Ascending aorta (tissue), 2 donors: ENCODE measurements at regions not wholly inside any gene's neighbourhood (a gene's known extent, or its start where the extent isn't known, plus 50 kb on each side); places are given as distances from the start of the nearest gene placed in this dataset.

Source experiments
- DNase-seq, 2 donors: peaks; one replicate each; pipeline ENCODE4 v3.0.0-alpha.2; 2019; ENCODE audit warnings: low spot score in 2 of 2
- H3K27ac ChIP-seq, 2 donors: fragments of 200-600 bp; sonication (generic); one replicate each; pipeline ENCODE4 v1.5.1; 2016 to 2017; ENCODE audit warnings: mild to moderate bottlenecking in 1 of 2
- H3K27me3 ChIP-seq: fragments of 200-600 bp; sonication (generic); one replicate; pipeline ENCODE4 v1.5.1; 2017
- H3K36me3 ChIP-seq, 2 donors: fragments of 200-600 bp; sonication (generic); one replicate each; pipeline ENCODE4 v1.5.1; 2016
- H3K4me1 ChIP-seq, 2 donors: fragments of 200-600 bp; sonication (generic); one replicate each; pipeline ENCODE4 v1.5.1; 2016 to 2017; ENCODE audit warnings: mild to moderate bottlenecking in 1 of 2
- H3K4me3 ChIP-seq, 2 donors: fragments of 200-600 bp; sonication (generic); one replicate each; pipeline ENCODE4 v1.5.1; 2016 to 2017; ENCODE audit warnings: mild to moderate bottlenecking in 1 of 2
- H3K9me3 ChIP-seq, 2 donors: fragments of 200-600 bp; sonication (generic); one replicate each; pipeline ENCODE4 v1.5.1; 2016
- intact Hi-C: fragments of 100-400 bp; cut with DNase I; formaldehyde crosslinking; loops from one replicate; pipeline ENCODE4 v1.15.1; 2023
- TF ChIP-seq, protein P1 (sequence below), 3 experiments: fragments of 200-600 bp in 2 of 3; fragments of 450-650 bp in 1 of 3; sonication (generic) in 2 of 3; IDR thresholded peaks; one replicate each; pipeline ENCODE4 v1.5.1; 2016 to 2019; ENCODE audit warnings: antibody characterized with exemption in 3 of 3, mild to moderate bottlenecking in 1 of 3, moderate library complexity in 1 of 3

- Histone ChIP-seq H3K9me3 (no peaks in the 10 kb centered on the region), H3K36me3 (no peaks in the 10 kb centered on the region), H3K4me3 (no peak overlapping the region), H3K27ac (no peak overlapping the region), H3K27me3 (no peaks in the 10 kb centered on the region), H3K4me1 (no peaks in the 10 kb centered on the region)
- no peak for DNase-seq
- intact Hi-C loops = no loop called here
- TF ChIP-seq, protein P1, sequence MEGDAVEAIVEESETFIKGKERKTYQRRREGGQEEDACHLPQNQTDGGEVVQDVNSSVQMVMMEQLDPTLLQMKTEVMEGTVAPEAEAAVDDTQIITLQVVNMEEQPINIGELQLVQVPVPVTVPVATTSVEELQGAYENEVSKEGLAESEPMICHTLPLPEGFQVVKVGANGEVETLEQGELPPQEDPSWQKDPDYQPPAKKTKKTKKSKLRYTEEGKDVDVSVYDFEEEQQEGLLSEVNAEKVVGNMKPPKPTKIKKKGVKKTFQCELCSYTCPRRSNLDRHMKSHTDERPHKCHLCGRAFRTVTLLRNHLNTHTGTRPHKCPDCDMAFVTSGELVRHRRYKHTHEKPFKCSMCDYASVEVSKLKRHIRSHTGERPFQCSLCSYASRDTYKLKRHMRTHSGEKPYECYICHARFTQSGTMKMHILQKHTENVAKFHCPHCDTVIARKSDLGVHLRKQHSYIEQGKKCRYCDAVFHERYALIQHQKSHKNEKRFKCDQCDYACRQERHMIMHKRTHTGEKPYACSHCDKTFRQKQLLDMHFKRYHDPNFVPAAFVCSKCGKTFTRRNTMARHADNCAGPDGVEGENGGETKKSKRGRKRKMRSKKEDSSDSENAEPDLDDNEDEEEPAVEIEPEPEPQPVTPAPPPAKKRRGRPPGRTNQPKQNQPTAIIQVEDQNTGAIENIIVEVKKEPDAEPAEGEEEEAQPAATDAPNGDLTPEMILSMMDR (IDR thresholded peaks at IDR 0.05) = no peak
Measured at GRCh38 chr4:24674279-24674678, 89.9 kb upstream of the DHX15 start.

GRCh38 chr4:24675721-24676389 lies 91.5 kb upstream of the DHX15 start:
- Histone ChIP-seq H3K9me3 (no peaks in the 10 kb centered on the region), H3K27ac (no peak overlapping the region), H3K4me1 (no peaks in the 10 kb centered on the region), H3K36me3 (no peaks in the 10 kb centered on the region), H3K4me3 (no peak overlapping the region), H3K27me3 (no peaks in the 10 kb centered on the region)
- TF ChIP-seq, protein P1 (IDR thresholded peaks at IDR 0.05) = no peak
- no peak for DNase-seq
- intact Hi-C loops = no loop called here

- H3K4me3 ChIP-seq = no peak overlapping the region
- H3K27ac ChIP-seq = no peak overlapping the region
- H3K36me3 ChIP-seq = no peaks in the 10 kb centered on the region
- intact Hi-C loops = no loop called here
- no peak for DNase-seq
- no peaks in the 10 kb centered on the region for H3K9me3 ChIP-seq
- TF ChIP-seq, protein P1 (IDR thresholded peaks at IDR 0.05) = no peak
- no peaks in the 10 kb centered on the region for H3K4me1 ChIP-seq
- H3K27me3 ChIP-seq = no peaks in the 10 kb centered on the region
Measured at GRCh38 chr4:24677909-24678308, 93.6 kb upstream of the DHX15 start.

GRCh38 chr4:24680746-24681448 lies 96.5 kb upstream of the DHX15 start:
- Histone ChIP-seq H3K27ac (no peak overlapping the region), H3K4me3 (no peak overlapping the region), H3K9me3 (no peaks in the 10 kb centered on the region), H3K36me3 (no peaks in the 10 kb centered on the region), H3K27me3 (no peaks in the 10 kb centered on the region), H3K4me1 (no peaks in the 10 kb centered on the region)
- TF ChIP-seq, protein P1 (IDR thresholded peaks at IDR 0.05) = no peak
- intact Hi-C loops = loop anchor here (5.0 to 10.0 kb wide), 2 partner anchors 111 to 304 kb away; no protein-coding TSS in a partner anchor
- DNase-seq = no peak

DNA sequence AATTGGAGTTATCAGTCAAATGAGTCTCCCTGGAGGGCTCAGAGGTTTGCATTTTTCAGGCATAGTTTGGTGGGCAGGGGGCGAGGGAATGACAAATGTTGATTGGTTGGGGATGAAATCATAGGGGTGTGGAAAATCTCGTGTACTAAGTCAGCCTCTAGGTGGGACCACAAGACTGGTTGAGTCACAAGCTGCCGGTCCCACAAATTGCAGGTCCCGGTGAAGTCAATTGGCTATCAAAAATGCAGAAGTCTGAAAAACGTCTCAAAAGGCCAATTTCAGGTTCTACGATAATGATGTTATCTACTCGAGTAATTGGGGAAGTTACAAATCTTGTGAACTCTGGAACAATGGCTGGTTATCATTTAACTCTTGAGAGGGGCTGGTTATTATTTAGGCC lies 98.8 kb upstream of the DHX15 start:
- H3K4me1 ChIP-seq = no peaks in the 10 kb centered on the region
- no peaks in the 10 kb centered on the region for H3K27me3 ChIP-seq
- no peaks in the 10 kb centered on the region for H3K36me3 ChIP-seq
- H3K27ac ChIP-seq = no peak overlapping the region
- DNase-seq = no peak
- TF ChIP-seq, protein P1 (IDR thresholded peaks at IDR 0.05) = peak in 2 of 3 experiments; percentile 32 to 47
- H3K9me3 ChIP-seq = no peaks in the 10 kb centered on the region
- intact Hi-C loops = loop anchor here (5.0 to 10.0 kb wide), 2 partner anchors 109 to 302 kb away; no protein-coding TSS in a partner anchor
- no peak overlapping the region for H3K4me3 ChIP-seq
